ENCODE measurements at regions not wholly inside any gene's neighbourhood (a gene's known extent, or its start where the extent isn't known, plus 50 kb on each side); places are given as distances from the start of the nearest gene placed in this dataset.

DNA sequence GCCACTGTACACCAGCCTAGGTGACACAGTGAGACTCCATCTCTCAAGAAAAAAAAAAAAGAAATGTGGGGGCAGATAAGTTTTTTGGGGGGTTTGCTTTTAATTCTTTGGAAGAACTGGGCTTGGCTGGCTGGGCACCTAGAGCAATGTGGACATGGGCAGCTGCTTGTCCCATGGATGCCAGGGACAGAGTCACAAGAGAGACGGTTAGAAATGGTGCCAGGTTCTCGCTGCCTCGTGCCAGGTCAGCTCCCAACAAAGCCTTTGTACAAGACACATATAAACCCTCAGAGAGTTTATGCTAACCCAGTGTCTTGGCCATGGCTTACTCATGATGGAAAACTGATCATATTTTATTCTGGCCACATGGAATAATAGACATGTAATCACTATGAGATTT, 76.2 kb upstream of the ESR1 start:
- no peak overlapping the region for H3K4me3 ChIP-seq (ENCODE audit: low read depth, low read length)
- TF ChIP-seq, protein P1, sequence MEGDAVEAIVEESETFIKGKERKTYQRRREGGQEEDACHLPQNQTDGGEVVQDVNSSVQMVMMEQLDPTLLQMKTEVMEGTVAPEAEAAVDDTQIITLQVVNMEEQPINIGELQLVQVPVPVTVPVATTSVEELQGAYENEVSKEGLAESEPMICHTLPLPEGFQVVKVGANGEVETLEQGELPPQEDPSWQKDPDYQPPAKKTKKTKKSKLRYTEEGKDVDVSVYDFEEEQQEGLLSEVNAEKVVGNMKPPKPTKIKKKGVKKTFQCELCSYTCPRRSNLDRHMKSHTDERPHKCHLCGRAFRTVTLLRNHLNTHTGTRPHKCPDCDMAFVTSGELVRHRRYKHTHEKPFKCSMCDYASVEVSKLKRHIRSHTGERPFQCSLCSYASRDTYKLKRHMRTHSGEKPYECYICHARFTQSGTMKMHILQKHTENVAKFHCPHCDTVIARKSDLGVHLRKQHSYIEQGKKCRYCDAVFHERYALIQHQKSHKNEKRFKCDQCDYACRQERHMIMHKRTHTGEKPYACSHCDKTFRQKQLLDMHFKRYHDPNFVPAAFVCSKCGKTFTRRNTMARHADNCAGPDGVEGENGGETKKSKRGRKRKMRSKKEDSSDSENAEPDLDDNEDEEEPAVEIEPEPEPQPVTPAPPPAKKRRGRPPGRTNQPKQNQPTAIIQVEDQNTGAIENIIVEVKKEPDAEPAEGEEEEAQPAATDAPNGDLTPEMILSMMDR (IDR thresholded peaks at IDR 0.05; ENCODE audit: borderline replicate concordance, insufficient read depth, low read depth, low read length): no peak

DNA sequence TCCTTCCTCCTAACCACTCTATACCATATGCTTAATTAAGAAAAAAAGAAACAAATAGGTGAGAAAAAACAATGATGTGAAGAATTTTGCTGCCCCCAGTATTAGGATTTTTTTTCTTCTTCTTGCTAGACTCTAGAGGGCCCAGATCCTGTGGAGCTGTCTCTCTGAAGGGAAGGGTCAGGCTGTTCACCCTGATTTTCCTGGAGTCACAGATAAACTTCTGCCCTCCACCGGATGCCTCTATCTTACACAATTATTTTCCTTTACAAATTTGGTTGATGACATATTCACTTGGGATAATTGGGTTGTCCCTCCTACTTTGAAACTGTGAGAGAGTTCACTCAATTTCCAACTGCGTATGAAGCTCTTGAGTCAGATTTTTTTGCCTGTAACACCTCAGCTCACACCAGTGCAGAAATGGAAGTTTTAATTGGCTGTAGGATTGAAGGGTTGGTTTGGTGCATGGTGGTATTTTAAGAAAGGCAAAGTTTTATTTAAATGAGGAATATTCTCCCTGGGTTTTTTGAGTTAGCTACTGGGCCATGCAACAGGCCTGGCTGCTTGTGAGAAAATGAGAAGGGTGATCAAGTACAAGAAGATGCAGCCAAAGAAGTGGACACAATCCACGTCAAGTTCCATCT, 73.7 kb upstream of the ESR1 start:
- TF ChIP-seq, protein P1 (IDR thresholded peaks at IDR 0.05; ENCODE audit: borderline replicate concordance, insufficient read depth, low read depth, low read length): no peak
- no peak overlapping the region for H3K4me3 ChIP-seq (ENCODE audit: low read depth, low read length)

DNA sequence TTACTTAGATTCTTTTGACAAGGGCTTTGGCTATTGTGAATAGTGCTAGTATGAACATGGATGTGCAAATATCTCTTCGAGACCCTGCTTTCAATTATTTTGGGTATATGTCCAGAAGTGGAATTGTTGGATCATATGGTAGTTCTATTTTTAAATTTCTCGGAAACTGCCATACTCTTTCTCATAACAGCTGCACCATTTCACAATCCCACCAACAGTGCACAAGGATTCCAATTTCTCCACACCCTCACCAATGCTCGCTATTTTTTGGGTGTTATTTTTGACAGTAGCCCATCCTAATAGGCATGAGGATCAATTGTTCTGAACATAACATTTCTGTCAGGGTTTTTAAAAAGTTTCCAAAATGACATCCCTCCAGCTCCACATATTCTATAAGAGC, 69.2 kb upstream of the ESR1 start:
- H3K4me3 ChIP-seq (ENCODE audit: low read depth, low read length): no peak overlapping the region
- TF ChIP-seq, protein P1 (IDR thresholded peaks at IDR 0.05; ENCODE audit: borderline replicate concordance, insufficient read depth, low read depth, low read length): no peak

DNA sequence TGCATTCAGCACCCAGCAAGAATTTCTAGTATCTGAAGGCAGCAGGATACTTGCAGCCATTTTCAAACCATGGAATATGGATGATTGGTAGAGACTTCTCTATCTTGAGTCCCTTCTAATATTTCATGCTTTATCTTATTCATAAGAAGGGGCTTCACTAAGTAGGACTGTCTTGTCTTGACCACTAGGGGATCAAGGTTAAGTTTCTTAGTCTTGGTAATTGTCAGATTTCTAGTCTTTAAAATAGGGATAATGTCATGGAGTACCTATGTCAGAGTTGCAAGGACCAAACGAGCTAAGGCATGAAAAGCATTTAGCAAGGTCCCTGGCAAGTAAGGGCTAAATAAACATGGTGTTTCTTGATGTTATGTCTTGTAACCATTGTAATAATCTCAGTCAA, 68.5 kb upstream of the ESR1 start:
- TF ChIP-seq, protein P1 (IDR thresholded peaks at IDR 0.05; ENCODE audit: borderline replicate concordance, insufficient read depth, low read depth, low read length): no peak
- H3K4me3 ChIP-seq (ENCODE audit: low read depth, low read length): no peak overlapping the region

DNA sequence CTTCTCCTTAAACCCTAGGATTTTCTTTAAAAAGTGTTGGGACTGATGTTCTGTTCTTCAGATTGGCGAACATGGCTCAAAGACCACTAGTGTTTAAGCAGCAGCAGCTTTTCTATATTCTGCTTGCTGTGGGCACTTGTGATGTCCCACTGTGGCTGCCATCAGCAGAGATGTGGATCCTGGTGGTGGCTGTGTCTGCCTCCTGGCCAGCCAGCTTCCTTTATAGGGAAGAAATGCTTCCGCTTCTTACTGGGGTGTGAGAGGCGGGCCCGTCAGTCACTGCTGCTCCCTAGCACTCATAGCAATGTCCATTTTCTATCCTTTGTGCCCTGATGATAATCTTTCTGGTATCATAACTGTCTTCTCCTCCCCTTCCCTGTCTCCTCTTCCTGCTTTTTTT, 66.7 kb upstream of the ESR1 start:
- no peak overlapping the region for H3K4me3 ChIP-seq (ENCODE audit: low read depth, low read length)
- TF ChIP-seq, protein P1 (IDR thresholded peaks at IDR 0.05; ENCODE audit: borderline replicate concordance, insufficient read depth, low read depth, low read length): no peak

DNA sequence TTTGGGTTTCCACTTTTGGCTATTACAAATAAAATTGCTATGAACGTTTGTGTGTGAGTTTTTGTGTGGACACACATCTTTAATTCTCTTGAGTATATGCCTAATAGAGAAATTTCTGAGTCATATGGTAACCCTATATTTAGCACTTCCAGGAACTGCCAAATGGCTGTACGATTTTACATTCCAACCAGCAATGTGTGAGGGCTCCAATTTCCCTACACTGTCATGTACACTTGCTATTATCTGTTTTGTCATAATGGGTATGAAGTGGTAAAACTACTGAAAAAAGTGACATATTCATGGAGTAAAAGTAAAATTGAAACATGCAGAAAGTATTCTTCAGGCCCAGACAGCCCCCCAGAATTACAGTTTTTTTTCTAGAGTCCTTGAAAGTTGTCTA, 59.6 kb upstream of the ESR1 start:
- TF ChIP-seq, protein P1 (IDR thresholded peaks at IDR 0.05; ENCODE audit: borderline replicate concordance, insufficient read depth, low read depth, low read length): no peak
- no peak overlapping the region for H3K4me3 ChIP-seq (ENCODE audit: low read depth, low read length)

DNA sequence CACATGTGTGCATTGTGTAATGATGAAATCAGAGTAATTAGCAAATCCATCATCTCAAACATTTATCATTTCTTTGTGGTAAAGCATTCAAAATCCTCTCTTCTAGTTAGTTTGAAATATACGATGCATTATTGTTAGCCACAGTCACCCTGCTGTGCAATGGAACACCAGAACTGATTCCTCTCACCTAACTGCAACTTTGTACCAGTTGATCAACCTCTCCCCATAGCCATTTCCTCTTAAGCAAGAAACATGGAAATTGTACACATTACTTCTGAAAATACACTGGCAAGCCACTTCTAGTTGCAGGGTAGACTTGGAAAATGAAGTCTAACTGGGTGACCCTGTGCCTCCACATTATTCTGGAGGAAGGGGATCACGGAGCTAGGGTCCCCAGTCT, 58.1 kb upstream of the ESR1 start:
- H3K4me3 ChIP-seq (ENCODE audit: low read depth, low read length): no peak overlapping the region
- TF ChIP-seq, protein P1 (IDR thresholded peaks at IDR 0.05; ENCODE audit: borderline replicate concordance, insufficient read depth, low read depth, low read length): no peak

All from GM12875 (cell line).